HepG2 (cell line): ENCODE measurements at regions not wholly inside any gene's neighbourhood (a gene's known extent, or its start where the extent isn't known, plus 50 kb on each side); places are given as distances from the start of the nearest gene placed in this dataset.

Experiments
- ARNTL ChIP-seq: sonication (generic); formaldehyde crosslinking; IDR thresholded peaks from 2 replicates; pipeline ENCODE4 v1.4.0; 2020; ENCODE audit warnings: mild to moderate bottlenecking, missing genetic modification reagents
- ATF3 ChIP-seq: sonication (generic); formaldehyde crosslinking; IDR thresholded peaks from 2 replicates; pipeline ENCODE4 v1.4.0; 2020; ENCODE audit warnings: missing genetic modification reagents
- HNF1A ChIP-seq, 2 experiments: sonication (generic) in 1 of 2; formaldehyde crosslinking in 1 of 2; IDR thresholded peaks; 2 replicates each; pipeline versions ENCODE4 v1.4.0 to v1.6.1; 2016 to 2020; ENCODE audit warnings: borderline replicate concordance in 1 of 2, low read depth in 1 of 2, mild to moderate bottlenecking in 1 of 2, missing genetic modification reagents in 1 of 2
- MLLT10 ChIP-seq: sonication (generic); formaldehyde crosslinking; IDR thresholded peaks from 2 replicates; pipeline ENCODE4 v1.4.0; 2020; ENCODE audit warnings: missing genetic modification reagents
- MTF1 ChIP-seq: sonication (generic); formaldehyde crosslinking; IDR thresholded peaks from 2 replicates; pipeline ENCODE4 v1.5.0; 2020; ENCODE audit warnings: missing genetic modification reagents
- NPAS2 ChIP-seq: sonication (generic); formaldehyde crosslinking; IDR thresholded peaks from 2 replicates; pipeline ENCODE4 v1.8.0; 2022; ENCODE audit warnings: mild to moderate bottlenecking, missing genetic modification reagents, borderline replicate concordance
- RFX3 ChIP-seq: IDR thresholded peaks from 2 replicates; pipeline ENCODE4 v1.6.1; 2016; ENCODE audit warnings: missing biosample characterization, missing genetic modification reagents
- SIX4 ChIP-seq: sonication (generic); formaldehyde crosslinking; IDR thresholded peaks from 2 replicates; pipeline ENCODE4 v1.4.0; 2020; ENCODE audit warnings: missing genetic modification reagents
- SMC3 ChIP-seq: IDR thresholded peaks from 2 replicates; pipeline ENCODE4 v1.6.1; 2011; ENCODE audit warnings: low read length, improper control_type of control experiment
- ZNF350 ChIP-seq: sonication (generic); formaldehyde crosslinking; IDR thresholded peaks from 2 replicates; pipeline ENCODE4 v1.4.0; 2020; ENCODE audit warnings: mild to moderate bottlenecking, low read depth, missing genetic modification reagents, borderline replicate concordance
- ZNF354B ChIP-seq: sonication (generic); formaldehyde crosslinking; IDR thresholded peaks from 2 replicates; pipeline ENCODE4 v1.8.0; 2022; ENCODE audit warnings: mild to moderate bottlenecking, missing genetic modification reagents
- ZNF609 ChIP-seq: sonication (generic); formaldehyde crosslinking; IDR thresholded peaks from 2 replicates; pipeline ENCODE4 v1.4.0; 2020; ENCODE audit warnings: mild to moderate bottlenecking, missing genetic modification reagents, borderline replicate concordance
- ZNF720 ChIP-seq: sonication (generic); formaldehyde crosslinking; IDR thresholded peaks from 2 replicates; pipeline ENCODE4 v1.4.0; 2020; ENCODE audit warnings: missing genetic modification reagents
- ZNF768 ChIP-seq: sonication (generic); formaldehyde crosslinking; IDR thresholded peaks from 2 replicates; pipeline ENCODE4 v1.4.0; 2020; ENCODE audit warnings: missing genetic modification reagents
- ZNF850 ChIP-seq: sonication (generic); formaldehyde crosslinking; conservative IDR thresholded peaks from 2 replicates; pipeline ENCODE4 v1.9.0; 2021; ENCODE audit warnings: mild to moderate bottlenecking, missing genetic modification reagents

- no peak for TF ChIP-seq HNF1A (IDR thresholded peaks at IDR 0.05; ENCODE audit: low read depth)
- TF ChIP-seq HNF1A (CRISPR knock-in tag; IDR thresholded peaks at IDR 0.05; ENCODE audit: borderline replicate concordance), result no peak
- TF ChIP-seq ZNF354B (CRISPR knock-in tag), result no peak
- no peak for TF ChIP-seq ZNF850 (CRISPR knock-in tag)
- TF ChIP-seq ZNF350 (CRISPR knock-in tag), result no peak
- TF ChIP-seq ATF3, result no peak
- TF ChIP-seq ARNTL, result no peak
- no peak for TF ChIP-seq NPAS2
- no peak for TF ChIP-seq MLLT10
- no peak for TF ChIP-seq SMC3
- TF ChIP-seq SIX4, result no peak
- no peak for TF ChIP-seq RFX3 (CRISPR knock-in tag)
- TF ChIP-seq ZNF768 (CRISPR knock-in tag), result no peak
- TF ChIP-seq ZNF720 (CRISPR knock-in tag), result no peak
- TF ChIP-seq ZNF609 (CRISPR knock-in tag), result no peak
- no peak for TF ChIP-seq MTF1
- TF ChIP-seq, all 625 proteins: peak for 0
Observed at GRCh38 chr4:135239964-135240363, 1038.4 kb upstream of the PABPC4L start (continued).
